GM23338 (cell line): ENCODE measurements at regions not wholly inside any gene's neighbourhood (a gene's known extent, or its start where the extent isn't known, plus 50 kb on each side); places are given as distances from the start of the nearest gene placed in this dataset.

Experiments used
- ATAC-seq: fragments of 200-7000 bp; cut with Tn5 transposase; 3 replicates; pipeline ENCODE4 v1.9.1; 2020
- DNase-seq: peaks from one replicate; pipeline ENCODE4 v3.0.0-alpha.2; 2015; ENCODE audit warnings: low spot score
- H2AFZ ChIP-seq: fragments of 200-600 bp; sonication (generic); 2 replicates; pipeline ENCODE4 v1.8.0; 2016; ENCODE audit warnings: antibody characterized with exemption, mild to moderate bottlenecking, moderate library complexity
- H3F3A ChIP-seq: fragments of 200-600 bp; sonication (generic); replicated peaks from 2 replicates; pipeline ENCODE4 v1.8.0; 2017; ENCODE audit warnings: antibody characterized with exemption, mixed run types, low read depth
- H3K27ac ChIP-seq: fragments of 200-600 bp; sonication (generic); 2 replicates; pipeline ENCODE4 v1.6.1; 2016; ENCODE audit warnings: low read depth
- H3K27me3 ChIP-seq: fragments of 200-600 bp; sonication (generic); 2 replicates; pipeline ENCODE4 v1.8.0; 2016; ENCODE audit warnings: mild to moderate bottlenecking, mixed run types, moderate library complexity; ENCODE audit not compliant: insufficient read depth
- H3K36me3 ChIP-seq: fragments of 200-600 bp; sonication (generic); 2 replicates; pipeline ENCODE4 v1.8.0; 2016; ENCODE audit warnings: mild to moderate bottlenecking; ENCODE audit not compliant: insufficient read depth
- H3K4me1 ChIP-seq: fragments of 200-600 bp; sonication (generic); 2 replicates; pipeline ENCODE4 v1.8.0; 2016; ENCODE audit warnings: mild to moderate bottlenecking, moderate library complexity; ENCODE audit not compliant: insufficient read depth
- H3K4me2 ChIP-seq: fragments of 200-600 bp; sonication (generic); 2 replicates; pipeline ENCODE4 v1.7.1; 2017; ENCODE audit warnings: mixed run types
- H3K4me3 ChIP-seq: fragments of 200-600 bp; sonication (generic); 2 replicates; pipeline ENCODE4 v1.6.1; 2016; ENCODE audit warnings: mixed run types
- H3K79me2 ChIP-seq: fragments of 200-600 bp; sonication (generic); replicated peaks from 2 replicates; pipeline ENCODE4 v1.8.0; 2017; ENCODE audit warnings: mild to moderate bottlenecking; ENCODE audit not compliant: insufficient read depth
- H3K9me2 ChIP-seq: fragments of 200-600 bp; sonication (generic); 2 replicates; pipeline ENCODE4 v1.8.0; 2017; ENCODE audit not compliant: insufficient read depth
- H4K20me1 ChIP-seq: fragments of 200-600 bp; sonication (generic); replicated peaks from 2 replicates; pipeline ENCODE4 v1.8.0; 2017; ENCODE audit warnings: mild to moderate bottlenecking; ENCODE audit not compliant: insufficient read depth
- H3K27ac Mint-ChIP-seq: 2 replicates; pipeline ENCODE4 v1.8.0; 2020; ENCODE audit warnings: inconsistent platforms, mild to moderate bottlenecking, moderate library complexity, mixed read lengths
- H3K27me3 Mint-ChIP-seq: 3 replicates; pipeline ENCODE4 v1.8.0; 2022; ENCODE audit warnings: low read depth, mild to moderate bottlenecking, moderate library complexity, mixed read lengths, inconsistent platforms; ENCODE audit not compliant: insufficient read depth, poor library complexity
- H3K36me3 Mint-ChIP-seq: 3 replicates; pipeline ENCODE4 v1.8.0; 2021; ENCODE audit warnings: low read depth, mild to moderate bottlenecking, inconsistent platforms, moderate library complexity, mixed read lengths
- H3K4me1 Mint-ChIP-seq: 3 replicates; pipeline ENCODE4 v1.8.0; 2020; ENCODE audit warnings: mild to moderate bottlenecking, inconsistent platforms, mixed read lengths
- H3K4me3 Mint-ChIP-seq: 3 replicates; pipeline ENCODE4 v1.8.0; 2021; ENCODE audit warnings: moderate library complexity, mild to moderate bottlenecking, inconsistent platforms, mixed read lengths
- H3K9me3 Mint-ChIP-seq: 3 replicates; pipeline ENCODE4 v1.8.0; 2020; ENCODE audit warnings: moderate library complexity, mild to moderate bottlenecking, inconsistent platforms, mixed read lengths
- EZH2 ChIP-seq: fragments of 200-600 bp; sonication (generic); IDR thresholded peaks from one replicate; pipeline ENCODE4 v1.8.0; 2017; ENCODE audit warnings: antibody characterized with exemption, mild to moderate bottlenecking, low read depth; ENCODE audit not compliant: unreplicated experiment
- EZH2phosphoT487 ChIP-seq: fragments of 200-600 bp; sonication (generic); IDR thresholded peaks from one replicate; pipeline ENCODE4 v1.8.1; 2018; ENCODE audit warnings: antibody characterized with exemption; ENCODE audit not compliant: unreplicated experiment
- JUNB ChIP-seq: IDR thresholded peaks from one replicate; pipeline ENCODE4 v1.6.1; 2016; ENCODE audit warnings: antibody characterized with exemption; ENCODE audit not compliant: unreplicated experiment
- REST ChIP-seq: IDR thresholded peaks from one replicate; pipeline ENCODE4 v1.6.1; 2018; ENCODE audit warnings: antibody characterized with exemption; ENCODE audit not compliant: unreplicated experiment
- STAT1 ChIP-seq: IDR thresholded peaks from one replicate; pipeline ENCODE4 v1.6.1; 2016; ENCODE audit warnings: antibody characterized with exemption; ENCODE audit not compliant: unreplicated experiment
- ZNF114 ChIP-seq: fragments of 250-450 bp; sonication (Bioruptor Pico); IDR thresholded peaks from 2 replicates; pipeline ENCODE4 v1.5.0; 2020; ENCODE audit warnings: mild to moderate bottlenecking, moderate library complexity
- ZNF331 ChIP-seq: fragments of 250-450 bp; sonication (Bioruptor Pico); IDR thresholded peaks from 2 replicates; pipeline ENCODE4 v1.5.0; 2020; ENCODE audit warnings: low read depth, mild to moderate bottlenecking, moderate library complexity
- TF ChIP-seq, protein P1 (sequence below), 2 experiments: fragments of 200-600 bp in 1 of 2; sonication (generic) in 1 of 2; conservative IDR thresholded peaks; 2 replicates each; pipeline versions ENCODE4 v1.5.1 to v1.6.1; 2016 to 2017; ENCODE audit warnings: antibody characterized with exemption in 2 of 2, low read depth in 2 of 2, mild to moderate bottlenecking in 2 of 2, moderate library complexity in 1 of 2

DNA sequence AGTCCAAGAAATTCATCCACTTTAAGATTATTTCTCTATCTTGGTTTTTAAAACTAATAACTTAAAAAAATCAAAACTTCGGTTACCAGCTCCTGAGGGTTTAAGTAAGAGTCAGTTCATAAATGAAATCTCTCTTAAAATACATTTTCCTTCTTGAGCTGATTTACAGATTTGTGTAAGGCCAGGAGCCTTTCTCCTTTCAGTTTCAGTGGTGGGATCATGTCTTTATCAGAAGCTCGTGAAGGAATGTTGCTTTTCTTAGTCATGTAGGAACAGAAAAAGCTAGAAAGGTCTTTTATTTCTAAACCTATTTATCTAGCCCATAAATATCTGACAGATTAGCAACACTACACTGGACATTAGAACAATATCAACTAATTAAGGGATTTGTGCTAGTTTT lies 390.2 kb downstream of the GPATCH2 start:
- H3K79me2 ChIP-seq, result no peaks in the 10 kb centered on the region
- no peak for DNase-seq
- H3K27ac ChIP-seq, result no peak overlapping the region
- no peaks in the 10 kb centered on the region for H3K4me1 ChIP-seq
- no peak overlapping the region for H3K4me3 Mint-ChIP-seq
- H4K20me1 ChIP-seq, result no peaks in the 10 kb centered on the region
- no peaks in the 10 kb centered on the region for H3F3A ChIP-seq
- no peaks in the 10 kb centered on the region for H3K36me3 Mint-ChIP-seq
- H3K4me1 Mint-ChIP-seq, result no peaks in the 10 kb centered on the region
- H3K9me2 ChIP-seq, result no peaks in the 10 kb centered on the region
- H3K4me3 ChIP-seq, result no peak overlapping the region
- H3K9me3 Mint-ChIP-seq, result no peaks in the 10 kb centered on the region
- no peak overlapping the region for H3K4me2 ChIP-seq
- no peak overlapping the region for H2AFZ ChIP-seq
- H3K36me3 ChIP-seq, result no peaks in the 10 kb centered on the region
- no peak overlapping the region for H3K27ac Mint-ChIP-seq
- ATAC-seq, result no peak
- no peaks in the 10 kb centered on the region for H3K27me3 ChIP-seq
- no peaks in the 10 kb centered on the region for H3K27me3 Mint-ChIP-seq
- TF ChIP-seq, protein P1, sequence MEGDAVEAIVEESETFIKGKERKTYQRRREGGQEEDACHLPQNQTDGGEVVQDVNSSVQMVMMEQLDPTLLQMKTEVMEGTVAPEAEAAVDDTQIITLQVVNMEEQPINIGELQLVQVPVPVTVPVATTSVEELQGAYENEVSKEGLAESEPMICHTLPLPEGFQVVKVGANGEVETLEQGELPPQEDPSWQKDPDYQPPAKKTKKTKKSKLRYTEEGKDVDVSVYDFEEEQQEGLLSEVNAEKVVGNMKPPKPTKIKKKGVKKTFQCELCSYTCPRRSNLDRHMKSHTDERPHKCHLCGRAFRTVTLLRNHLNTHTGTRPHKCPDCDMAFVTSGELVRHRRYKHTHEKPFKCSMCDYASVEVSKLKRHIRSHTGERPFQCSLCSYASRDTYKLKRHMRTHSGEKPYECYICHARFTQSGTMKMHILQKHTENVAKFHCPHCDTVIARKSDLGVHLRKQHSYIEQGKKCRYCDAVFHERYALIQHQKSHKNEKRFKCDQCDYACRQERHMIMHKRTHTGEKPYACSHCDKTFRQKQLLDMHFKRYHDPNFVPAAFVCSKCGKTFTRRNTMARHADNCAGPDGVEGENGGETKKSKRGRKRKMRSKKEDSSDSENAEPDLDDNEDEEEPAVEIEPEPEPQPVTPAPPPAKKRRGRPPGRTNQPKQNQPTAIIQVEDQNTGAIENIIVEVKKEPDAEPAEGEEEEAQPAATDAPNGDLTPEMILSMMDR (conservative IDR thresholded peaks at IDR 0.05; ENCODE audit: low read depth in 2 of 2), result no peak

DNA sequence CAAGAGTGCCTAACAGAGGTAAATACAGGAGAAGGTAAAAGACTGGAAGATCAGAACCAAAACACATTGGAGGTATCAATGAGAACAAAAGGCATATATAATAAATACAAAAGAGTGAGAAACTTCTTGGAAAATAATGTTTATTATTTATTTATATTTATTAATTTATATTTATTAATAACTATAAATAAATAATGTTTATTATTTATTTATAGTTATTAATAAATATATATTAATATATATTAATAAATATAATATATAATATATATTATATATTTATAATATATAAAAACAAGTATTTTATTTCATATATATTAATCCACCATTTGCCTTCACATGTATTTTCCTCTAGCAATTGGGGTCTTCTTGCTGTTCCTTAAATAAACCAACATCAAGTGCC lies 391.9 kb downstream of the GPATCH2 start:
- H3K4me3 Mint-ChIP-seq, result no peak overlapping the region
- H3K9me3 Mint-ChIP-seq, result no peaks in the 10 kb centered on the region
- TF ChIP-seq ZNF114 (CRISPR knock-in tag), result no peak
- TF ChIP-seq EZH2, result no peak
- TF ChIP-seq JUNB, result no peak
- TF ChIP-seq REST, result no peak
- TF ChIP-seq STAT1, result no peak
- TF ChIP-seq, protein P1 (conservative IDR thresholded peaks at IDR 0.05; ENCODE audit: low read depth in 2 of 2), result no peak
- no peak for TF ChIP-seq EZH2phosphoT487
- no peak for TF ChIP-seq ZNF331

More for the DNA sequence above, 391.9 kb downstream of the GPATCH2 start:
- ATAC-seq, result no peak
- Histone ChIP-seq H3F3A (no peaks in the 10 kb centered on the region), H2AFZ (no peak overlapping the region), H3K4me3 (no peak overlapping the region), H3K27ac (no peak overlapping the region), H3K4me1 (no peaks in the 10 kb centered on the region), H3K9me2 (no peaks in the 10 kb centered on the region), H3K27me3 (no peaks in the 10 kb centered on the region), H4K20me1 (no peaks in the 10 kb centered on the region), H3K79me2 (no peaks in the 10 kb centered on the region), H3K4me2 (no peak overlapping the region), H3K36me3 (no peaks in the 10 kb centered on the region)
- no peak overlapping the region for H3K27ac Mint-ChIP-seq
- no peaks in the 10 kb centered on the region for H3K27me3 Mint-ChIP-seq
- H3K4me1 Mint-ChIP-seq, result no peaks in the 10 kb centered on the region
- DNase-seq, result no peak
- no peaks in the 10 kb centered on the region for H3K36me3 Mint-ChIP-seq
